GM18907 (cell line): ENCODE measurements at regions not wholly inside any gene's neighbourhood (a gene's known extent, or its start where the extent isn't known, plus 50 kb on each side); places are given as distances from the start of the nearest gene placed in this dataset.

ENCODE experiments used
- ATAC-seq: cut with Tn5 transposase; IDR thresholded peaks from one replicate; pipeline ENCODE4 v1.9.1; 2021; ENCODE audit warnings: mild to moderate bottlenecking, moderate library complexity; ENCODE audit not compliant: unreplicated experiment

DNA sequence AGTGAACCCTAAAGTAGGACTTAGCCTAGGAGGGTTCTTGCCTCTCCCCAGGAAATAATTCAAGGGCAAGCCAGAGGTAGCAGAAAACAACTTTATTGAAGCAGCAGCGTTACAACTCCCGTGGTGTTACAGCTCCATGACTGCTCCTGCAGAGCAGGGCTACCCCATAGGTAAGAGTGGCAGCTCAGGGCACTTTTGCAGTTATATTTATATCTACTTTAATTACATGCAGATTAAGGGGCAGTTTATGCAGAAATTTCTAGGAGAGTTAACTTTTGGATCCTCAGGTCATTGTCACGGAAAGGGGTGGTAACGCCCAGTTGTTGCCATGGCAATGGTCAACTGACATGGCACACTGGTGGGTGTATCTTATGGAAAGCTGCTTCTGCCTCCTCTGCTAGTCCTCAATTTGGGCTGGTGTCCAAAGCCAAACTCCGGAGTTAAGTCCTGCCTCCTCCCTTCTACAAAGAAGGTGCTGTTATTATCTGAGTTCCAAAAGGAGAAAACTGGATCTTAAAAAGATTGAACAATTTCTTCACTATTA, 1413.0 kb downstream of the DSC3 start:
- ATAC-seq, result no peak

DNA sequence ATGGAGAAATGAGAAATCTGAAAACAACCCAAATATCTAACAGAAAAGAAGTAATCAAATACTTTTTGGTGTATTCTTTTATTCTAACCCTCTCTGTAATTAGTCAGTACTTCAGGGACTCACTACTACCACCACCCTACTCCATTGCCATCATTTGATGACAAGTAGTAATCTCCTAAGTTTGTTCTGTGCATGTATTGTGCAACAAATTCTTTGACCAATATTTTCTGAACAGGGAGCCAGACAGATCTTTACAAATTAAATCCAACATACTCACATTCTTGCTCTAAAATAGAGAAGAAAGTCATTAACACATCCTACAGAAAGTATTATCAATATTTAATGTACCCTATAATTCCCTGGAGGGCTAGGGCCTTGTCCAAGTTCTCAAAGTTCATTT, 1416.4 kb downstream of the DSC3 start:
- ATAC-seq, result no peak

DNA sequence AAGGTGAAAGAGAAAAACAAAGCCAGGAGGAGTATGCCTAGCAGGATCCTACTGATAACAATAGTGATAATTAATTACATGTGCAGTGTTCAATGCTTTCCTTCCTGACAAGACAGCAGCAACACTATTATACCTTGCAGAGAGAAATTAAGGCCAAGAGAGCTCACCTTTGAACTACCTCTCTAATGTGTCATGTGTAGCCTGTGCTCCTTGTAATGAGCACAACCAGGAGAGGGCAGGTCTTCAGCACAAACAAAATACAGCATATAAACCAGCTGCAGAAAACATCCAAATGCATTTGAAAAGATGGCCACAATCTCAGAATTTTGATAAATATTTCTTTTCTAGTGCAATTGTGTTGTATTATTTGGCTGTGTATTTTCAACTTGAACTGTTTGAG, 1425.7 kb downstream of the DSC3 start:
- ATAC-seq, result no peak

DNA sequence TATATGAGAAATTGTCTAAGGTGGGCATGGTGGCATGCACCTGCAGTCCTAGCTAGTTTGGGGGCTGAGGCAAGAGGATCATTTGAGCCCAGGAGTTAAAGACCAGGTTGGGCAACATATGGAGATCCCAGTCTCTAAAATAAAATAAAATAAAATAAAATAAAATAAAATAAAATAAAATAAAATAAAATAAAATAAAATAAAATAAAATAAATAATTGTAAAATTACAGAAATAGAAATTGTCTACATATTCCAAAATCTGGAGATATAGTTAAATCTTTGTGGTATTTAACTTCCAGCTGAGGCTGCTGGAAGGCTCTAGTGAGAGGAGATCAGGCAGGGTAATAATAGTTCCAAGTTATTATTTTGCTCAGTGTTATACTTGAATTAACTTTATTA, 1432.1 kb upstream of the CDH2 start:
- no peak for ATAC-seq

DNA sequence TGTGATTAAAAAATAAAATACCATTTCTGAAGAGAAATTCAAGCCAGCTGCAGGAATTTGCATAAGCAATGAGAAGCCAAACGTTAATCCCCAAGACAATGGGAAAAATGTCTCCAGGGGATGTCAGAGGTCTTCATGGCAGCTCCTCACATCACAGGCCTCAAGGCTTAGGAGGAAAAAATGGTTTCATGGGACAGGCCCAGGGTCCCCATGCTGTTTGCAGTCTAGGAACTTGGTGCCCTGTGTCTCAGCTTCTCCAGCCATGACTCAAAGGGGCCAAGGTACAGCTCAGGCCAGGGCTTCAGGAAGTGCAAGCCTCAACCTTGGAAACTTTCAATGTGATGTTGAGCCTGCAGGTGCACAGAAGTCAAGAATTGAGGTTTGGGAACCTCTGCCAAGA, 1428.4 kb upstream of the CDH2 start:
- ATAC-seq, result no peak

GRCh38 chr18:29596959-29597358, 1420.0 kb upstream of the CDH2 start:
- ATAC-seq, result no peak

GRCh38 chr18:29594493-29594892, 1417.6 kb upstream of the CDH2 start:
- ATAC-seq, result no peak

DNA sequence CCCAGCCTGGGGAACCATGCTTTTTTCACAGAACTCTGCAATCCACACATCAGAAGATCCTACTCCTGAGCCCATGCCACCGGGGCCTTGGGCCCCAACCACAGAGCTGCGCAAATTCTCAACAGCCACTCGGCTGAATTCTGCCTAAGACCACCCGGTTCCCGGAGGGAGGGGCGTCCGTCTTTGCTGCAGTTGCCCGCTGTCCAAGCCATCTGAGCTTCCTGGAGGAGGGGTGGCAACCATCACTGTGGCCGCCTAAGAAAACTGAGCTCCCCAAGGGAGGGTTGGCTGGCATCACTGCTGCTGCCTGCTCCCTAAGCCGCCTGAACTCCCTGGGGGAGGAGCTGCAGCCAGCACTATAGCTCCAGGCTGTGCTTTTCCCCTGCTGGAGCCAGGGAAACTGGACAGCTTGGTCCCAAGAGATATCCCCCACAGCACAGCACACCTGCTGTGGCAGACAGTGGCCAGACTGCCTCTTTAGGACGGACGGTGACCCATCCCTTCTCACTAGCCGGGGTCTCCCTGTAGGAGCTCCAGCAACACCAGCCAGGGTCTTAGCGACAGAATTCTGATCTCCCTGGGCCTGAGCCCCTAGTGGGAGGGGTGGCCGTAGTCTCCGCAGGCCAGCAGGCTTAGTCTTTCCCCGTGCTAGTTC, 1411.6 kb upstream of the CDH2 start:
- ATAC-seq, result no peak

- ATAC-seq, result no peak
Measured at GRCh38 chr18:29586210-29586609, 1409.3 kb upstream of the CDH2 start.

DNA sequence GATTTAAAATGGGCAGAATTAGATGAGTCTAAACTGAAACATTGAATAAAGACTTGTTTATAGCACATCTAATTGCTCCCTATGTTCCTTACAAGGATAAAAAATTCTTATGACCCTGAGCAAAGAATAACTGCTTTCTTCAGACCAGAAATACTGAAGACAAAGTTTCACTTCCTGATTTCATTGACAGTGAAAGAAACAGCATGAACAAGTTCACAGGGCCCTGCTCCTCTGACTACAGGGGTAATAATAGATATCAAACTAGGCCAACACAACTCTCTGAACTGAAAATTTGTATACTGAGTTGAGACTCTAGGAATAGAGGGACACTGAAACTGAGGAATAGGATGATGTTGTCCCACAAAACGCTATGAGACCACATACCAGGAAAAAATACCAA, 1383.3 kb upstream of the CDH2 start:
- no peak for ATAC-seq

DNA sequence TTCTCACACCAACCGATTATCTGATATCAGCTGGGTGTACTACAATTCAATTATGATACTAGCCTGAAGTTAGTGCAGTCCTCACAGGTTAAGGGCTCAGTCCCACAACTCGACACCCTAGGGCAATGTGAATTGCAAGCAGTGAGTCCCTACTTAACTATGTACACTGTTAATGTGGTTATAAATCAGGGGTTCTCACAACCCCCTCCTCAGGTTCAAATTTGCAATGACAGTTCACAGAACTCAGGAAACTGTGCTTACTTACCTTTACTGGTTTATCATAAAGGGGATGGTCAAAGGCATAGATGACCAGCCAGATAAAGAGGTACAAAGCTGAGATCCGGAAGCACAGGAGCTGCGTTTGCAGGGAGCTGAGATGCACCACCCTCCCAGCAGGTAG, 1379.1 kb upstream of the CDH2 start:
- ATAC-seq, result no peak

DNA sequence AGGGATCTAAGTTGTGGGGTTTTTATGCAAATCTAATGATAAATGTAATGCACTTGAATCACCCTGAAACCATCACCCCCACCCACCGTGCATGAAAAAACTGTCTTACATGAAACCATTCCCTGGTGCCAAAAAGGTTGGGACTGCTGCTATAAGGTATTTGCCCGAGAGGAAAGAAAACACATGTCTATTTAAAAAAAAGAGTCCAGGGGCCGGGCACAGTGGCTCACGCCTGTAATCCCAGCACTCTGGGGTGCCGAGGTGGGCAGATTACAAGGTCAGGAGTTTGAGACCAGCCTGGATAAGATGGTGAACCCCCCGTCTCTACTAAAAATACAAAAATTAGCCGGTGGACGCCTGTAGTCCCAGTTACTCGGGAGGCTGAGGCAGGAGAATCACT, 1372.8 kb upstream of the CDH2 start:
- ATAC-seq, result no peak

- ATAC-seq, result no peak
Measured at GRCh38 chr18:29547626-29548025, 1370.7 kb upstream of the CDH2 start.

GRCh38 chr18:29540548-29540947, 1363.6 kb upstream of the CDH2 start:
- ATAC-seq, result no peak

GRCh38 chr18:29531746-29532145, 1354.8 kb upstream of the CDH2 start:
- no peak for ATAC-seq

- ATAC-seq, result no peak
Measured at GRCh38 chr18:29523371-29523770, 1346.4 kb upstream of the CDH2 start.

DNA sequence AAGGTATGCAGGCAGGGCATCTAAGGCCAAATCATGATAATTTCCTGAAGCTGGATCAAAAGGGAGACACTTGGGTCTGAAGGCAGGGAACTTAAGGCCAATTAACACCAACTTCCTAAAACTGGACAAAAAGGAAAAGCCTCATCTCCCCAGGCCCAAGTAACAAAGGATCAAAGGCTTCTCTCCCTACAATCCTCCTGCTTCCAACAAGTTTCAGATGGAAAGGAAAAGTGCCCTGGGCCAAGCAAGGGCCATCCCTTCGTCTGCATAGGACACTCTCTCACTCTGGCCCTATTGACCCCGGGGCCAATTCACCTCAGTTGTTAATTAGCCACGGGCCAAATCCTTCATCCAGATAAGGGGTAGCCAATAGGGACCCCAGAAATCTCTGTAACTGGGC, 1335.8 kb upstream of the CDH2 start:
- no peak for ATAC-seq

GRCh38 chr18:29512203-29512602, 1335.3 kb upstream of the CDH2 start:
- ATAC-seq, result no peak

- no peak for ATAC-seq
Measured at GRCh38 chr18:29501952-29502351, 1325.0 kb upstream of the CDH2 start.

DNA sequence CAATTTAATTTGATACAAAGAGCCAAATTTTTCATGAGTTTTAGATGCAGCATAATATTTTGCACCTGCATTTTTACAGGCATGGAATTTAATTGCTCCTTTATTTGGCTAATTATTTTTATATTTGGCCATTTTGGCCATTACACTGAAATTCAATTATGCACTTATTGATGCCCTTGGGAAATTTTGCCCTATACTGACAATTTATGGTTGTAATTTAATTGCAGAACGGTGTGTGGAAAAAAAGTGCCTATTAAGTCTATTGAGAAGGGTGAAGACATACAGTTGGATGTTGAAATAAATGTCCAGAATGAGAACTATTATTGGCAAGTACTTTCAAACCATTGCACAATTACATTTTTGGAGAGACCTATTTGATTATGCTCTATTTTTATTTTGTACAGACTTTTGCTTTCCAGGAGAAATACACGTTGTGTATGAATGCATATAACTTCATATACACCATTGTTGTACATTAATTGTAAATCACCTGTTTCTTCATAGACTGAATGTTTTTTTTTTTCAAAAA, 1319.3 kb upstream of the CDH2 start:
- ATAC-seq, result no peak

- no peak for ATAC-seq
Measured at GRCh38 chr18:29494371-29494770, 1317.4 kb upstream of the CDH2 start.

DNA sequence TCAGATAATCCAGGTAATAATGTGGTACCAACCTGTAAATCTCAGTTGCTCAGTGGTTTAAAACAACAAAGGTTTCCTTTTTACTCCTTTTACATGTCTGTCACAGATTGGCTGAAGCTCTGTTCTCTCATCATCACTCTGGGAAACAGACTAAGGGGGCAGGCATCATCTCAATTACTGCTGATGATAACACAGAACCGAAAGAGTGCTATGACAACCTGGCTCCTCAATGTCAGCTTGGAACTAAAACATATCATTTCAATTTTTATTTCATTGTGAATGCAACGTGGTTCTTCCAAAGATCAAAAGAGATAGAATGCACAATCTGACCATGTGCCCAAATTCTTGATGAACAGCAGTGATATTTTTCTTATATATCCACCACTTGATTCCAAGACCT, 1315.0 kb upstream of the CDH2 start:
- no peak for ATAC-seq

DNA sequence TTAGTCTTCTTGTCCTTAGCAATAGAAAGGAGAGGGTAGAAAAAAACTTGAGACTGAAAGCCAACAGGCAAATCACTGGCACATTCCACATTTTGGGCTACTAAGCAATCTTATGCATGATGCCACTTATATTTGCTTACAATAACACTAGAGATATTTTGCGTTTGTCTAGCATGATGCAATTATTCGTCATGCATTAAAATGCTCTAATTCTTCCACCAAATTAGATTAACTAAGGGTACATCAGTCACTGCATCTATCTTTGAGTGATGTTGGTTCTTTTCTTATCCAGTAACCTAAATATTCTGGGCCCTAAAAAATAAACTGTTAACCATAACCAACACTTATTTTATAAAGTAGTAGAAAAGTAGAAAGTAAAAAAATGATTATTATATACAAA, 1311.7 kb upstream of the CDH2 start:
- no peak for ATAC-seq
